Body of pancreas (tissue), 4 donors: ENCODE measurements at regions not wholly inside any gene's neighbourhood (a gene's known extent, or its start where the extent isn't known, plus 50 kb on each side); places are given as distances from the start of the nearest gene placed in this dataset.

Experiments
- ATAC-seq: fragments of 150-250 bp; one replicate; pipeline ENCODE4 v1.9.1; 2016
- DNase-seq, 4 donors: peaks; one replicate each; pipeline ENCODE4 v3.0.0-alpha.2; 2019
- H3K27ac ChIP-seq, 4 donors: fragments of 200-600 bp; sonication (generic); 1 replicate in 3 of 4; 2 replicates in 1 of 4; pipeline versions ENCODE4 v1.5.1 to v1.6.1; 2016 to 2019; ENCODE audit warnings: mild to moderate bottlenecking in 1 of 4, mixed read lengths in 1 of 4, moderate library complexity in 1 of 4
- H3K27me3 ChIP-seq, 2 donors: fragments of 200-600 bp; sonication (generic); one replicate each; pipeline ENCODE4 v1.6.0; 2016; ENCODE audit warnings: mild to moderate bottlenecking in 1 of 2
- H3K36me3 ChIP-seq, 2 donors: fragments of 200-600 bp; sonication (generic); replicated peaks in 1 of 2; 2 replicates each; pipeline ENCODE4 v1.5.1; 2016; ENCODE audit warnings: low read depth in 2 of 2; ENCODE audit not compliant: insufficient read depth in 1 of 2
- H3K4me1 ChIP-seq: fragments of 200-600 bp; sonication (generic); one replicate; pipeline ENCODE4 v1.6.0; 2016
- H3K4me3 ChIP-seq, 2 donors: fragments of 200-600 bp; sonication (generic); 1 replicate in 1 of 2; 2 replicates in 1 of 2; pipeline ENCODE4 v1.5.1; 2016 to 2019
- H3K9me3 ChIP-seq, 3 donors: fragments of 200-600 bp; sonication (generic); 1 replicate in 2 of 3; 2 replicates in 1 of 3; pipeline ENCODE4 v1.5.1; 2016
- POLR2A ChIP-seq, 3 donors: fragments of 450-650 bp; IDR thresholded peaks; one replicate each; pipeline ENCODE4 v1.6.1; 2016; ENCODE audit warnings: antibody characterized with exemption in 3 of 3, mild to moderate bottlenecking in 2 of 3
- WGBS, 2 donors: methylation state at CpG; one replicate each; pipeline ENCODE4 v1.1.5; 2017; 5-methylcytosine and 5-hydroxymethylcytosine counted together
- intact Hi-C: fragments of 100-400 bp; cut with DNase I; formaldehyde crosslinking; loops from one replicate; pipeline ENCODE4 v1.15.1; 2023
- TF ChIP-seq, protein P1 (sequence below), 7 experiments: fragments of 450-650 bp in 4 of 7; fragments of 200-600 bp in 3 of 7; sonication (generic) in 3 of 7; IDR thresholded peaks; one replicate each; pipeline ENCODE4 v1.5.1; 2016 to 2019; ENCODE audit warnings: antibody characterized with exemption in 7 of 7

DNA sequence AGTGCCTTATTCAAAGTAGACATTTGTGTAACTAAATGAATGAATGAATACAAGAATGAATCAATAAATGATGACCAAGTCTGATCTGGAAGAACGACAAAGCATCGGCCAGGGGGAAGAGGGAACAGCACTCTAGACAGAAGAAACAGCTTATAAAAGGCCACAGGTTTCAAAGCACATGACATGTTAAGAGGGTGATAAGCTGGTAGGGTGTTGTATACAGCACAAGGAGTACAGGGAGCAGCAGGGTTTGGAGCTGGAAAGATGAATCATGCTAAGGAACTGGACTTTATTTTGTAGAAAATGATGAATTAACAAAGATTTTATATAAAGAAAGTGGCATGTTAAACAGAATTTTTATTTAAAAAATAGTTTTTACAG, 302.5 kb downstream of the NUAK1 start:
- H3K4me3 ChIP-seq, result no peak overlapping the region
- TF ChIP-seq POLR2A (IDR thresholded peaks at IDR 0.05), result no peak
- TF ChIP-seq, protein P1, sequence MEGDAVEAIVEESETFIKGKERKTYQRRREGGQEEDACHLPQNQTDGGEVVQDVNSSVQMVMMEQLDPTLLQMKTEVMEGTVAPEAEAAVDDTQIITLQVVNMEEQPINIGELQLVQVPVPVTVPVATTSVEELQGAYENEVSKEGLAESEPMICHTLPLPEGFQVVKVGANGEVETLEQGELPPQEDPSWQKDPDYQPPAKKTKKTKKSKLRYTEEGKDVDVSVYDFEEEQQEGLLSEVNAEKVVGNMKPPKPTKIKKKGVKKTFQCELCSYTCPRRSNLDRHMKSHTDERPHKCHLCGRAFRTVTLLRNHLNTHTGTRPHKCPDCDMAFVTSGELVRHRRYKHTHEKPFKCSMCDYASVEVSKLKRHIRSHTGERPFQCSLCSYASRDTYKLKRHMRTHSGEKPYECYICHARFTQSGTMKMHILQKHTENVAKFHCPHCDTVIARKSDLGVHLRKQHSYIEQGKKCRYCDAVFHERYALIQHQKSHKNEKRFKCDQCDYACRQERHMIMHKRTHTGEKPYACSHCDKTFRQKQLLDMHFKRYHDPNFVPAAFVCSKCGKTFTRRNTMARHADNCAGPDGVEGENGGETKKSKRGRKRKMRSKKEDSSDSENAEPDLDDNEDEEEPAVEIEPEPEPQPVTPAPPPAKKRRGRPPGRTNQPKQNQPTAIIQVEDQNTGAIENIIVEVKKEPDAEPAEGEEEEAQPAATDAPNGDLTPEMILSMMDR (IDR thresholded peaks at IDR 0.05), result no peak
- no peaks in the 10 kb centered on the region for H3K27me3 ChIP-seq
- H3K9me3 ChIP-seq, result no peaks in the 10 kb centered on the region
- no peaks in the 10 kb centered on the region for H3K36me3 ChIP-seq
- H3K27ac ChIP-seq, result no peak overlapping the region
- DNase-seq (no peak), ATAC-seq (no peak)
- intact Hi-C loops, result no loop called here
- WGBS, 2 donors, result 47 to 63% methylated on average over 2 of the region's 2 CpGs
- no peaks in the 10 kb centered on the region for H3K4me1 ChIP-seq

DNA sequence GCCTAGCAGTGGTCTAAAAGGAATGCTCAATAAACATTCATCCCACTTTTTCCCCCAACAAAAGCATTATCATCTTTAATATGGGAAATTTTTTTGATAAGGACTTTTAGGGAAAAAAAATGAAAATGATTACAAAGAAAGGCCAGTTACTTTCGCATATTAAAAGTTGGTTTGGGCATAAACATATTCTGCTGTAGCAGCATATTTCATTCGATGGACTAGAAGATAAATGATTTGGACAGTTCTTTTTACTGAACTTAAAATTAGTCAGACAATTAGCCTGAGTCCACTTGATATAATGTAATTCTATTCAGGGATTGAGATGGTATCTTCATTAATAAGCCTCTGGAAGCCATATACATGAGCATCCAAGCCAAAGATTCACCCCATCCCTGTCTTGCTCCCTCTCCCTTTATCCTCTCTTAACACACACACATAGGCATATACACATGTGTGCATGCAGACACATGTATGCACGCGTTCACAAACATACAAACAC, 299.1 kb downstream of the NUAK1 start:
- Histone ChIP-seq H3K9me3 (no peaks in the 10 kb centered on the region), H3K36me3 (no peaks in the 10 kb centered on the region), H3K27ac (no peak overlapping the region), H3K4me3 (no peak overlapping the region), H3K27me3 (no peaks in the 10 kb centered on the region), H3K4me1 (no peaks in the 10 kb centered on the region)
- TF ChIP-seq, protein P1 (IDR thresholded peaks at IDR 0.05), result no peak
- TF ChIP-seq POLR2A (IDR thresholded peaks at IDR 0.05), result no peak
- intact Hi-C loops, result no loop called here
- WGBS, 2 donors, result 80 to 81% methylated on average over 4 of the region's 4 CpGs
- DNase-seq (no peak), ATAC-seq (no peak)

DNA sequence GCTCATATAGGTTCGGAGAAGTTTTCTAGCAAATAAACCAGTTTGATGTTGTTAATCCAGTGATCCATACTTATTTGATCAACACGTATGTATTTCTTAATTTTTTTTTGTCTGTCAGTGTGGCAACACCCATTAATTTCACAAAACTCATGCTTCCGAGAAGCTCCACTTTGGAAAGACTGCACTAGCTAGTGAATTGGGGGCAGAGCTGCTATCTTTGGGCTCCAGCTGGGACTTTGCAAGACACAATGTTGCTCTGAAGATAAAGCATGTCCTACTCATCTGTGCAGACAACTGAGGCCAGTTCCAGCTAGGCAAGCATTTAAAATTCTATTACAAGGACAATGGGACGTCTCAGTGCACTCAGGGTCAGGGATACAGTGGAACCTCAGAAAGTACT, 298.4 kb downstream of the NUAK1 start:
- no peak overlapping the region for H3K27ac ChIP-seq
- WGBS, 2 donors, result 52 to 54% methylated on average over 4 of the region's 4 CpGs
- H3K36me3 ChIP-seq, result no peaks in the 10 kb centered on the region
- no peak overlapping the region for H3K4me3 ChIP-seq
- no peak for TF ChIP-seq POLR2A (IDR thresholded peaks at IDR 0.05)
- TF ChIP-seq, protein P1 (IDR thresholded peaks at IDR 0.05), result no peak
- DNase-seq, result no peak
- intact Hi-C loops, result no loop called here
- no peaks in the 10 kb centered on the region for H3K27me3 ChIP-seq
- no peaks in the 10 kb centered on the region for H3K4me1 ChIP-seq
- ATAC-seq, result no peak
- no peaks in the 10 kb centered on the region for H3K9me3 ChIP-seq

DNA sequence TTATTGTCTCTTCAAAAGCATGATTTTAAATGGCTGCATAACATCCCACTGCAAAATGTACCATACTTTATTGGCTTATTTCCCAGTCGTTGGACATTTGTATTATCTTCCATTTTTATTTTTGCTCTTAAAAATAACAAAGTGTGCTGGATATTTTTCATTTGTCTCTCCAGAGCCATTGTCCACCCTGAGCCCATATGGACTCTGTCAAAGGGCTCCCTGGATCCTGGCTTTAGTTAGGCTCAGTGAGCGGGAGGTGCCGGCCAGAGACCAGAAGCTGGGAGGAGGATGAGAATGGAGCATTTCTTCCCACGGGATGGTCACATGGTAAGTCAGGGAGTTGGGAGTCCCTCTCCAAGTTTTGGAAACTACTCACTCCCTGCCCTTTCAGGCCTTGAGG, 296.9 kb downstream of the NUAK1 start:
- ATAC-seq, result no peak
- intact Hi-C loops, result no loop called here
- Histone ChIP-seq H3K4me1 (no peaks in the 10 kb centered on the region), H3K27me3 (no peaks in the 10 kb centered on the region), H3K36me3 (no peaks in the 10 kb centered on the region), H3K27ac (no peak overlapping the region), H3K4me3 (no peak overlapping the region), H3K9me3 (no peaks in the 10 kb centered on the region)
- TF ChIP-seq POLR2A (IDR thresholded peaks at IDR 0.05), result no peak
- TF ChIP-seq, protein P1 (IDR thresholded peaks at IDR 0.05), result no peak
- DNase-seq, result no peak
- 58 to 64% methylated on average over 4 of the region's 4 CpGs for WGBS, 2 donors

DNA sequence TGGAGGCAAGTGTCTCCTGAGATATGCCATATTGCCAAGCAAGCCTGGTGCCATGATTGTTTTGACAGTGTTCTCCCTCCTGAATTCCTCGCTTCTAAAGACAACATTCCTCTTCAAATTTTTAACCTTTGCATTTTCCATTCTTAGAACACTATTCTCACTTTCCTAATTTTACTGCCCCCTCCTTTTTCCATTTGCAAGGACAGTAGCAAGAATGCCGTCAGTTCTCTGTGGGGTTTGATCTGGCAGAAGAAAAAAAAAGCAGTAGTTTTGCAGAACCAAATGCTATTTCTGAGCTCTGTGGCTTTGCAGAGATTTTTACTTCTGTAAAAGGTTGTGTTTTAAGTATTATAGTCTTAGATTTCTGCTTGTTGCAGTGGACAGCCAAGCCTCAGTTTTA, 295.2 kb downstream of the NUAK1 start:
- no peak for ATAC-seq
- intact Hi-C loops, result no loop called here

More for the DNA sequence above, 295.2 kb downstream of the NUAK1 start:
- Histone ChIP-seq H3K4me1 (no peaks in the 10 kb centered on the region), H3K36me3 (no peaks in the 10 kb centered on the region), H3K4me3 (no peak overlapping the region), H3K27ac (no peak overlapping the region), H3K9me3 (no peaks in the 10 kb centered on the region), H3K27me3 (no peaks in the 10 kb centered on the region)
- no peak for DNase-seq
- 64 to 69% methylated on average over 2 of the region's 2 CpGs for WGBS, 2 donors
- TF ChIP-seq POLR2A (IDR thresholded peaks at IDR 0.05), result no peak
- TF ChIP-seq, protein P1 (IDR thresholded peaks at IDR 0.05), result no peak
